HFFc6 (cell line): ENCODE measurements at regions not wholly inside any gene's neighbourhood (a gene's known extent, or its start where the extent isn't known, plus 50 kb on each side); places are given as distances from the start of the nearest gene placed in this dataset.
A peak's percentile ranks its signal among the peaks of the same experiment; 100 is the strongest.

Experiments
- DNase-seq: peaks from one replicate; pipeline ENCODE4 v3.0.0-alpha.2; 2018
- H3K27ac Mint-ChIP-seq: 2 replicates; pipeline ENCODE4 v1.8.0; 2020; ENCODE audit warnings: mild to moderate bottlenecking, mixed read lengths
- H3K27me3 Mint-ChIP-seq: 2 replicates; pipeline ENCODE4 v1.8.0; 2021; ENCODE audit warnings: mild to moderate bottlenecking, moderate library complexity, mixed read lengths; ENCODE audit not compliant: insufficient read depth
- H3K36me3 Mint-ChIP-seq: 2 replicates; pipeline ENCODE4 v1.8.0; 2021; ENCODE audit warnings: low read depth, mixed read lengths
- H3K4me1 Mint-ChIP-seq: 2 replicates; pipeline ENCODE4 v1.8.0; 2020; ENCODE audit warnings: low read depth, mixed read lengths
- H3K4me3 Mint-ChIP-seq: 2 replicates; pipeline ENCODE4 v1.8.0; 2020; ENCODE audit warnings: mild to moderate bottlenecking, moderate library complexity, mixed read lengths
- H3K9me3 Mint-ChIP-seq: 2 replicates; pipeline ENCODE4 v1.8.0; 2020; ENCODE audit warnings: mild to moderate bottlenecking, mixed read lengths
- TF ChIP-seq, protein P1 (sequence below): fragments of 200-600 bp; sonication (generic); IDR thresholded peaks from 2 replicates; pipeline ENCODE4 v1.5.0; 2021; ENCODE audit warnings: antibody characterized with exemption, mild to moderate bottlenecking

DNA sequence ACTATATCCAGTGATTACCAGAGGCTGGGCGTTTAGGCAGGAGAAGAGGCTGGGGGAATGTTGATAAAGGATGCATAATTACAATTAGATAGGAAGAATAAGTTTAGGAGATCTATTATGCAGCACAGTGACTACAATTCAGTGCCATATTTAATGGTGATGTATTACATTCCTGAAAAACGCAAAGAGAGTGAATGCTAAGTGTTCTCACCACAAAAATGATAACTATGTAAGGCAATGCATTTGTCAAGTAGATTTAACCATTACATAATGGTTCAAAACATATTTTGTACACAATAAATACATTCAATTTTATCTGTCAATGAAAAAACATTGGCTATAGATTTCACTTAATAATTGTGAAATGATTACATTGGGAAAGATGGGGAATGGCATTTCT, 548.9 kb downstream of the NUF2 start:
- peak overlapping the region; percentile 55; the same call in 1 of the 2 replicates for H3K27ac Mint-ChIP-seq
- peak; percentile 57 for DNase-seq
- peaks cover 5% of the 10 kb centered on the region; the same call in 1 of the 2 replicates for H3K9me3 Mint-ChIP-seq
- H3K4me3 Mint-ChIP-seq, result 0 out of 2 replicates have a peak overlapping the region, but pooled peaks have one; percentile 39
- TF ChIP-seq, protein P1, sequence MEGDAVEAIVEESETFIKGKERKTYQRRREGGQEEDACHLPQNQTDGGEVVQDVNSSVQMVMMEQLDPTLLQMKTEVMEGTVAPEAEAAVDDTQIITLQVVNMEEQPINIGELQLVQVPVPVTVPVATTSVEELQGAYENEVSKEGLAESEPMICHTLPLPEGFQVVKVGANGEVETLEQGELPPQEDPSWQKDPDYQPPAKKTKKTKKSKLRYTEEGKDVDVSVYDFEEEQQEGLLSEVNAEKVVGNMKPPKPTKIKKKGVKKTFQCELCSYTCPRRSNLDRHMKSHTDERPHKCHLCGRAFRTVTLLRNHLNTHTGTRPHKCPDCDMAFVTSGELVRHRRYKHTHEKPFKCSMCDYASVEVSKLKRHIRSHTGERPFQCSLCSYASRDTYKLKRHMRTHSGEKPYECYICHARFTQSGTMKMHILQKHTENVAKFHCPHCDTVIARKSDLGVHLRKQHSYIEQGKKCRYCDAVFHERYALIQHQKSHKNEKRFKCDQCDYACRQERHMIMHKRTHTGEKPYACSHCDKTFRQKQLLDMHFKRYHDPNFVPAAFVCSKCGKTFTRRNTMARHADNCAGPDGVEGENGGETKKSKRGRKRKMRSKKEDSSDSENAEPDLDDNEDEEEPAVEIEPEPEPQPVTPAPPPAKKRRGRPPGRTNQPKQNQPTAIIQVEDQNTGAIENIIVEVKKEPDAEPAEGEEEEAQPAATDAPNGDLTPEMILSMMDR, result no peak
- H3K36me3 Mint-ChIP-seq, result no peaks in the 10 kb centered on the region; the same call in 1 of the 2 replicates
- H3K27me3 Mint-ChIP-seq, result peaks cover 2% of the 10 kb centered on the region; the same call in 1 of the 2 replicates
- H3K4me1 Mint-ChIP-seq, result peaks cover 45% of the 10 kb centered on the region

DNA sequence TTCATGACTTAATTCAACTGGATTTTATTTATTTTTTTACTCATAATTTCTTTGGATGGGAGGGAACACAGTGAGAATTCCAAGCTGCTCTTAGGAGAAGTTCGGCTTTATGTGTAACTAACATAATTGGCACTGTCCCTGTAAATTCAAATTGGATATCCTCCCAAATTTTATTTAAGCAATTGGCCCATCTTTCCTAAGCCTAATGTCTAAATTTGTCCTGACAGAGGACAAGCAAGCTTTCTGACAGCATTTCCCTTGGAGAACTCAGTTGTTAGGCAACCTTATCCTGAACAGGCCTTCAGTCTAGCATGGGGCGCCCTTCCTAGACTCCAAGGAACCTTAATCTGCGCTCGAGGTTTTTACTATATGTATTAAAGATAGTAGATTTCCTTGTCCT, 550.3 kb downstream of the NUF2 start:
- DNase-seq, result no peak
- Mint-ChIP-seq H3K27me3 (peaks cover 2% of the 10 kb centered on the region), H3K27ac (no peak overlapping the region), H3K36me3 (peaks cover under 1% of the 10 kb centered on the region), H3K4me3 (no peak overlapping the region), H3K9me3 (peaks cover 5% of the 10 kb centered on the region; the same call in 1 of the 2 replicates), H3K4me1 (peaks cover 59% of the 10 kb centered on the region)
- TF ChIP-seq, protein P1, result no peak

DNA sequence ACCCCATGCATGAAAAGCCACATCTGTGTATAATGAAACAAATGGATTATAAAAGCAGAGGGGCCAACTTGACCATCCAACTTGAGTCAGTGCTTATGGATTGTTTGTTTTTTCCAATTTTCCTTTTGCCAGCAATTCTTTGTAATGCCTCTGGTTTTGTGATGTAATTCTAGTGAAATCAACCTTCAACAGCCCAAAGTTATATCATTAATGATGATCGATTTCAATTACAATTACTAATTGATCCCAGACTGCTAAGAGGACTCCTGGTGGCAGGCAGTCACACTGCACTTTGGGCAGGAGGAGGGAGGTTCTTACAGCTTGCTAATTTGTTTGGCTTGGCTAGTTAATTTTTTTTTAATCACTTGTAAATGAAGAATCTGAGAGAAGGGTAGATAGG, 552.3 kb downstream of the NUF2 start:
- TF ChIP-seq, protein P1, result peak; percentile 77
- Mint-ChIP-seq H3K9me3 (no peaks in the 10 kb centered on the region), H3K27me3 (peaks cover 2% of the 10 kb centered on the region), H3K27ac (peak overlapping the region; percentile 96), H3K4me1 (peaks cover 64% of the 10 kb centered on the region), H3K4me3 (no peak overlapping the region; the same call in 1 of the 2 replicates), H3K36me3 (peaks cover 5% of the 10 kb centered on the region)
- DNase-seq, result no peak

DNA sequence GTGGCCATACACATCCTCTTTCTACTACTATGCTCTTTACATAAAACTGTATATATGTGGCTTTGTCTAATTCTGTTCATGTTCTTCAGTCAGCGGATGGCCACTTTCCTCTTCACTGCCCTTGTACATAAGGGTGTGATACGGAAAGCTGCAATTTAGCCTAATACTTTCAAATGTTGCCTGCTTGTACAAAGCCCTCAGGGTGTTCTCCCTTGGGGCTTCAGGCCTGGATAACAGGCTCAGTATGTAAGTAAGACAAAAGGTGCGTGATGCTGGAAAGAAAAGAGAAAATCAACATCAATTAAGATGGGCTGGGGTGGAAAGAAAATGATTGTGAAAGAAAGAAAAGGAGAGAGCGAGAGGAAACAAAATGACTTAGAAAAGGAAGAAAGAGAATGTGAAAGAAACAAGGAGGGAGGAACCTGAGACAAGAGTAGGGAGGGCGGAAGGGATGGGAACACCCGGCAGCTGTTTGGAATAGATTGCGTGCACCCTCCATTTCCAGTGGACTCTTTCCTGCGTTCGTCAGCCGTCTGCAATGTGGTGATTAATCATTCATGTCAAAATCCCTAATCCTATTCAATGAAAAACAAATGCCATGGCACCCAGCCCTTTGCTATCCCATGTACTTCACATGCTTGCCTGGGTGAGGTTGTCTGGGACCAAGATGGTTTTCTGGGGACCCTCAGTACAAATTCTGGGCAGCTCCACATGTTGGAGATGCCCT, 553.6 kb downstream of the NUF2 start:
- peak overlapping the region; percentile 96 for H3K27ac Mint-ChIP-seq
- peaks cover 58% of the 10 kb centered on the region for H3K4me1 Mint-ChIP-seq
- peak; percentile 84 for DNase-seq
- H3K27me3 Mint-ChIP-seq, result no peaks in the 10 kb centered on the region; the same call in none of the 2 replicates
- H3K4me3 Mint-ChIP-seq, result peak overlapping the region; percentile 80
- TF ChIP-seq, protein P1, result no peak
- no peaks in the 10 kb centered on the region for H3K9me3 Mint-ChIP-seq
- H3K36me3 Mint-ChIP-seq, result peaks cover 5% of the 10 kb centered on the region

DNA sequence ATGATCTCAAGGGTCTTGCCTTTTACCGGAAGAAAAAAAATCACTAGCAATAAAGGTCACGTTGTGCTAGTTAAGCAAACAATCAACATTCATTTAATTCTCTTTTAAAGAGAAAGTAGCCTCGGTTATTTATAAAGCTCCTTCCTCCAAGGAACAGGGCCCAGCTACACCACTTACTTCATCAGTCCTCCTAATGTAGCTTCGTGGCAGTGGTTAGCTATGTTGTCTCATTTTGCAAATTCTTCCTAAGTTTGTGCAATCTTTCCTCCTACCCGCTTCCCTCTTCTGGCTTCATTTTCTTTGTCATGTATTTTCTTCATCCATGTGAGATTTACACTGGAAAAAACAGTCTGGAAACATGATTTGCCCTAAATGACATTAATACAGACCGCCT, 554.2 kb downstream of the NUF2 start:
- peaks cover 5% of the 10 kb centered on the region for H3K36me3 Mint-ChIP-seq
- TF ChIP-seq, protein P1, result no peak
- no peaks in the 10 kb centered on the region for H3K9me3 Mint-ChIP-seq
- H3K27me3 Mint-ChIP-seq, result no peaks in the 10 kb centered on the region; the same call in none of the 2 replicates
- peaks cover 53% of the 10 kb centered on the region for H3K4me1 Mint-ChIP-seq
- peak; percentile 69 for DNase-seq
- peak overlapping the region; percentile 80 for H3K4me3 Mint-ChIP-seq
- H3K27ac Mint-ChIP-seq, result peak overlapping the region; percentile 96
